H1 (cell line): ENCODE measurements at regions not wholly inside any gene's neighbourhood (a gene's known extent, or its start where the extent isn't known, plus 50 kb on each side); places are given as distances from the start of the nearest gene placed in this dataset.
A peak's percentile ranks its signal among the peaks of the same experiment; 100 is the strongest.

Source experiments
- CTCF ChIA-PET: fragments of 300-600 bp; sonication (Branson Sonifier 250); formaldehyde crosslinking; loops from one replicate; lab custom pipeline; 2021; ENCODE audit not compliant: partially characterized antibody; lab: Charles Lee
- POLR2A ChIA-PET: fragments of 300-600 bp; sonication (Branson Sonifier 250); formaldehyde crosslinking; loops from one replicate; lab custom pipeline; 2021; ENCODE audit warnings: inconsistent platforms; ENCODE audit not compliant: partially characterized antibody; lab: Charles Lee
- DNase-seq, 2 experiments: peaks; one replicate each; pipeline versions ENCODE4 v3.0.0 to v3.0.0-alpha.2; 2010 to 2022; ENCODE audit warnings: low spot score in 2 of 2, low read depth in 1 of 2, mixed read lengths in 1 of 2
- FAIRE-seq: peaks from 2 replicates; lab custom pipeline; 2011; peaks lifted over from hg19 to GRCh38; lab: Jason Lieb, UNC
- H2AFZ ChIP-seq: 2 replicates; pipeline ENCODE4 v1.8.1; 2012; ENCODE audit warnings: low read length, inconsistent platforms
- H2AK5ac ChIP-seq: 2 replicates; pipeline ENCODE4 v1.6.1; 2013; ENCODE audit warnings: low read depth, low read length
- H2BK120ac ChIP-seq: replicated peaks from 2 replicates; pipeline ENCODE3; 2013; ENCODE audit warnings: low read depth, low read length, inconsistent platforms
- H2BK12ac ChIP-seq: 2 replicates; pipeline ENCODE4 v1.6.1; 2013; ENCODE audit warnings: low read depth, low read length
- H2BK15ac ChIP-seq: 2 replicates; pipeline ENCODE4 v1.6.1; 2013; ENCODE audit warnings: low read length
- H2BK20ac ChIP-seq: 2 replicates; pipeline ENCODE4 v1.6.1; 2013; ENCODE audit warnings: low read length
- H2BK5ac ChIP-seq: 2 replicates; pipeline ENCODE4 v1.6.1; 2013; ENCODE audit warnings: low read depth, low read length
- H3K14ac ChIP-seq: 2 replicates; pipeline ENCODE4 v1.6.1; 2013; ENCODE audit warnings: inconsistent platforms; ENCODE audit not compliant: insufficient read length
- H3K18ac ChIP-seq: 2 replicates; pipeline ENCODE4 v1.6.1; 2013; ENCODE audit warnings: low read length; ENCODE audit errors: extremely low read depth
- H3K23ac ChIP-seq: 2 replicates; pipeline ENCODE4 v1.6.1; 2013; ENCODE audit warnings: inconsistent platforms; ENCODE audit not compliant: insufficient read length
- H3K23me2 ChIP-seq: 2 replicates; pipeline ENCODE4 v1.6.1; 2013; ENCODE audit warnings: low read depth, low read length
- H3K27ac ChIP-seq: 2 replicates; pipeline ENCODE4 v1.6.1; 2011; ENCODE audit warnings: low read depth, low read length, inconsistent platforms
- H3K27me3 ChIP-seq, 4 experiments: replicated peaks in 1 of 4; 1 replicate in 1 of 4; 2 replicates in 3 of 4; pipeline versions ENCODE4 v1.6.1 to v1.8.1; 2011 to 2013; ENCODE audit warnings: low read length in 3 of 4, mild to moderate bottlenecking in 3 of 4, inconsistent platforms in 2 of 4, mixed read lengths in 2 of 4, moderate library complexity in 1 of 4; ENCODE audit not compliant: control insufficient read depth in 3 of 4, insufficient read depth in 3 of 4; ENCODE audit errors: extremely low read depth in 1 of 4
- H3K36me3 ChIP-seq, 4 experiments: 2 replicates each; pipeline versions ENCODE4 v1.6.1 to v1.8.1; 2011 to 2013; ENCODE audit warnings: mild to moderate bottlenecking in 4 of 4, low read length in 3 of 4, moderate library complexity in 2 of 4, control low read depth in 1 of 4, inconsistent platforms in 1 of 4; ENCODE audit not compliant: insufficient read depth in 4 of 4, control insufficient read depth in 2 of 4
- H3K4ac ChIP-seq: replicated peaks from 2 replicates; pipeline ENCODE3; 2013; ENCODE audit warnings: low read length, low read depth, mixed read lengths, inconsistent platforms; ENCODE audit not compliant: insufficient read length
- H3K4me1 ChIP-seq, 4 experiments: replicated peaks in 1 of 4; 1 replicate in 1 of 4; 2 replicates in 3 of 4; pipeline versions ENCODE4 v1.6.1 to v1.8.1; 2011 to 2013; ENCODE audit warnings: low read length in 3 of 4, inconsistent platforms in 2 of 4, mixed read lengths in 1 of 4; ENCODE audit not compliant: insufficient read depth in 4 of 4, control insufficient read depth in 3 of 4
- H3K4me2 ChIP-seq, 2 experiments: 2 replicates each; pipeline versions ENCODE4 v1.6.1 to v1.8.1; 2011 to 2013; ENCODE audit warnings: low read depth in 2 of 2, low read length in 2 of 2, control low read depth in 1 of 2, inconsistent platforms in 1 of 2, mild to moderate bottlenecking in 1 of 2; ENCODE audit not compliant: insufficient read depth in 1 of 2
- H3K4me3 ChIP-seq, 4 experiments: fragments of 200-600, 300-600 bp in 1 of 4; sonication (generic), shearing (Covaris generic), sonication (Bioruptor Twin) in 1 of 4; 2 replicates each; pipeline versions ENCODE4 v1.5.1 to v1.8.1; 2011 to 2016; ENCODE audit warnings: low read length in 4 of 4, low read depth in 3 of 4, control low read depth in 2 of 4, inconsistent platforms in 2 of 4, mild to moderate bottlenecking in 2 of 4, mixed read lengths in 1 of 4, moderate library complexity in 1 of 4; ENCODE audit not compliant: insufficient read depth in 2 of 4; ENCODE audit errors: extremely low read depth in 1 of 4
- H3K56ac ChIP-seq: replicated peaks from 2 replicates; pipeline ENCODE3; 2013; ENCODE audit warnings: low read depth, mild to moderate bottlenecking, mixed read lengths, low read length, inconsistent platforms; ENCODE audit not compliant: insufficient read length
- H3K79me1 ChIP-seq: 2 replicates; pipeline ENCODE4 v1.6.1; 2013; ENCODE audit warnings: low read depth, low read length, control low read depth
- H3K79me2 ChIP-seq, 2 experiments: 2 replicates each; pipeline versions ENCODE4 v1.6.1 to v1.8.1; 2012 to 2013; ENCODE audit warnings: low read length in 2 of 2, mild to moderate bottlenecking in 2 of 2, inconsistent platforms in 1 of 2; ENCODE audit not compliant: insufficient read depth in 2 of 2, control insufficient read depth in 1 of 2
- H3K9ac ChIP-seq, 4 experiments: replicated peaks in 1 of 4; 1 replicate in 1 of 4; 2 replicates in 3 of 4; pipeline versions ENCODE4 v1.6.1 to v1.8.1; 2011 to 2013; ENCODE audit warnings: low read depth in 3 of 4, low read length in 3 of 4, control low read depth in 2 of 4, mild to moderate bottlenecking in 2 of 4, moderate library complexity in 2 of 4, inconsistent platforms in 1 of 4; ENCODE audit errors: extremely low read depth in 1 of 4
- H3K9me3 ChIP-seq, 2 experiments: 2 replicates each; pipeline versions ENCODE4 v1.6.1 to v1.8.1; 2012 to 2013; ENCODE audit warnings: mild to moderate bottlenecking in 2 of 2, moderate library complexity in 2 of 2, control low read depth in 1 of 2, inconsistent platforms in 1 of 2, low read depth in 1 of 2, low read length in 1 of 2, mixed read lengths in 1 of 2; ENCODE audit not compliant: insufficient read depth in 2 of 2
- H4K20me1 ChIP-seq, 2 experiments: replicated peaks in 1 of 2; 2 replicates each; pipeline versions ENCODE3 to v1.8.1; 2011 to 2013; ENCODE audit warnings: inconsistent platforms in 2 of 2, low read length in 2 of 2, mild to moderate bottlenecking in 1 of 2; ENCODE audit not compliant: insufficient read depth in 2 of 2, control insufficient read depth in 1 of 2
- H4K5ac ChIP-seq: 2 replicates; pipeline ENCODE4 v1.6.1; 2013; ENCODE audit warnings: low read length, low read depth, mixed read lengths, inconsistent platforms; ENCODE audit not compliant: insufficient read length
- H4K8ac ChIP-seq: 2 replicates; pipeline ENCODE4 v1.8.0; 2013; ENCODE audit warnings: mild to moderate bottlenecking, moderate library complexity, low read length, inconsistent platforms; ENCODE audit not compliant: insufficient read depth; ENCODE audit errors: extremely low read depth
- H4K91ac ChIP-seq: replicated peaks from 2 replicates; pipeline ENCODE3; 2013; ENCODE audit warnings: low read length, mixed read lengths, inconsistent platforms; ENCODE audit not compliant: insufficient read length
- KDM1A ChIP-seq: fragments of 200-600, 300-600 bp; sonication (generic); IDR thresholded peaks from 2 replicates; pipeline ENCODE4 v1.7.1; 2016; ENCODE audit warnings: mild to moderate bottlenecking, low read length, borderline replicate concordance
- NRF1 ChIP-seq: IDR thresholded peaks from 2 replicates; pipeline ENCODE4 v1.6.1; 2011; ENCODE audit warnings: mild to moderate bottlenecking, low read depth, low read length, improper control_type of control experiment
- WGBS, 2 experiments: shearing (Covaris generic) in 1 of 2; methylation state at CpG; one replicate each; pipeline versions ENCODE4 v1.1.6 to v1.1.7; 2013 to 2015; ENCODE audit warnings: low lambda C conversion rate in 2 of 2, mixed read lengths in 2 of 2, inconsistent platforms in 1 of 2, low coverage in 1 of 2, missing lambda C conversion rate in 1 of 2; ENCODE audit not compliant: insufficient replicate concordance in 2 of 2, insufficient coverage in 1 of 2, insufficient read length in 1 of 2; ENCODE audit errors: extremely low coverage in 1 of 2, missing lambda C conversion rate in 1 of 2; 5-methylcytosine and 5-hydroxymethylcytosine counted together

GRCh38 chr6:44628347-44628746 is 240.8 kb downstream of the CDC5L start:
- Histone ChIP-seq H3K9me3 (no peaks in the 10 kb centered on the region), H3K79me2 (no peaks in the 10 kb centered on the region), H2BK12ac (peak overlapping the region; percentile 35; the same call in 1 of the 2 replicates), H3K4me3 (no peak overlapping the region), H3K56ac (no peak overlapping the region), H4K91ac (no peak overlapping the region), H3K9ac (no peak overlapping the region), H4K8ac (no peak overlapping the region), H3K23me2 (peaks cover 5% of the 10 kb centered on the region), H2BK20ac (peak overlapping the region; percentile 50; the same call in 1 of the 2 replicates), H2AFZ (no peak overlapping the region), H3K14ac (no peak overlapping the region), H3K18ac (no peak overlapping the region), H3K27ac (no peak overlapping the region), H3K23ac (no peak overlapping the region), H2BK15ac (no peak overlapping the region), H2BK5ac (no peak overlapping the region), H3K79me1 (no peaks in the 10 kb centered on the region), H3K4ac (no peak overlapping the region), H3K36me3 (no peaks in the 10 kb centered on the region), H3K27me3 (peaks cover 0 to 4% (median 0%) of the 10 kb centered on the region in 4 experiments; a peak in 2 of 7 replicates), H3K4me1 (peaks cover 9 to 30% (median 25%) of the 10 kb centered on the region in 4 experiments)
- DNase-seq (no peak), FAIRE-seq (no peak)
- POLR2A ChIA-PET = no interaction called here
- TF ChIP-seq KDM1A (peak; percentile 61; the same call in 1 of the 2 replicates), NRF1 (no peak)
- TF ChIP-seq, all 59 proteins: peak for 1
- Histone ChIP-seq H2BK120ac (no peak overlapping the region), H4K5ac (no peak overlapping the region), H4K20me1 (peaks cover 0 to 2% of the 10 kb centered on the region in 2 experiments), H2AK5ac (no peak overlapping the region), H3K4me2 (no peak overlapping the region)
- CTCF ChIA-PET = interaction anchor here (0.6 to 8.4 kb wide), 13 partner anchors 9 to 535 kb away, joined by 3 to 135 read pairs (median 4); no protein-coding TSS in a partner anchor
- WGBS, 2 experiments = 67% methylated on average over 3 of the region's 3 CpGs; no CpG with 5 or more reads in 1 of the 2 experiments
